Kidney epithelial cell (primary cell): ENCODE measurements at regions not wholly inside any gene's neighbourhood (a gene's known extent, or its start where the extent isn't known, plus 50 kb on each side); places are given as distances from the start of the nearest gene placed in this dataset.
"Not testable (repeated sequence)": the region's sequence is repeated elsewhere in the genome, so short reads cannot be mapped to it uniquely, and the experiment has no call there.

Source experiments
- DNase-seq: peaks from one replicate; pipeline ENCODE4 v3.0.0-alpha.2; 2010; ENCODE audit warnings: low read depth
- H3K27me3 ChIP-seq: 2 replicates; pipeline ENCODE4 v1.6.0; 2011; ENCODE audit warnings: low read length; ENCODE audit not compliant: control insufficient read depth, insufficient read depth
- H3K36me3 ChIP-seq: 2 replicates; pipeline ENCODE4 v1.5.1; 2011; ENCODE audit warnings: low read length; ENCODE audit not compliant: control insufficient read depth, insufficient read depth
- H3K4me3 ChIP-seq: 2 replicates; pipeline ENCODE4 v1.5.1; 2011; ENCODE audit warnings: low read depth, mild to moderate bottlenecking, control low read depth, low read length
- CTCF ChIP-seq: IDR thresholded peaks from 2 replicates; pipeline ENCODE4 v1.5.1; 2011; ENCODE audit warnings: mild to moderate bottlenecking, moderate library complexity, low read length, control low read depth, inconsistent platforms; ENCODE audit not compliant: insufficient read depth, poor library complexity, severe bottlenecking

DNA sequence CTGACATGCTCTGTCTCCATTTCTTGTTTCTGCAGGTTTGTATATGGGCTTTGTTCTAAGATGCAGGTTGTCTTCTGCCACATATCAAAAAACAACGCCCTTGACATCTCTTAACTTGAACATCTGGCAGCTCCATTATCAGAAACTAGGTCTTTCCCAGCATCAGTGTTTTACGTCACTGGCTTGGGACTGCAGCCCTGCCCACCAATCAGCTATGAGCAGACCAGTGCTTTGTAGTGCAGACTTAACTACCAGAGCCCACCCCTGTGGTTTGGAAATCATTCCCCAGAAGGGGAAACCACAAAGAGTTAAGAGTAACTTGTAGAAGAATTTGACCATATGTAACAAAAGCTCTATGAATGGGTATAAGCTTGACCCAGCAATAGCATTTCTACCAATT is 132.4 kb downstream of the SEPTIN14 start:
- Histone ChIP-seq H3K4me3 (no peak overlapping the region), H3K36me3 (no peaks in the 10 kb centered on the region), H3K27me3 (no peaks in the 10 kb centered on the region)
- DNase-seq = no peak
- no peak for TF ChIP-seq CTCF

GRCh38 chr7:55723621-55723941 is 139.0 kb downstream of the SEPTIN14 start:
- no peak for TF ChIP-seq CTCF
- no peak for DNase-seq
- Histone ChIP-seq H3K4me3 (no peak overlapping the region), H3K36me3 (no peaks in the 10 kb centered on the region), H3K27me3 (no peaks in the 10 kb centered on the region)

GRCh38 chr7:55722874-55723620 is 139.5 kb downstream of the SEPTIN14 start:
- H3K27me3 ChIP-seq, DNase-seq, H3K4me3 ChIP-seq, H3K36me3 ChIP-seq: not testable (repeated sequence)

- H3K27me3 ChIP-seq, DNase-seq, H3K36me3 ChIP-seq, H3K4me3 ChIP-seq: not testable (repeated sequence)
These were observed 141.5 kb downstream of the SEPTIN14 start for GRCh38 chr7:55721004-55721403.

- not testable (repeated sequence) for H3K36me3 ChIP-seq, H3K4me3 ChIP-seq, H3K27me3 ChIP-seq, DNase-seq
These were observed 143.1 kb upstream of the VOPP1 start for GRCh38 chr7:55715247-55715867.

- DNase-seq, H3K4me3 ChIP-seq: not testable (repeated sequence)
These were observed 142.1 kb upstream of the VOPP1 start for GRCh38 chr7:55714370-55714769.

DNA sequence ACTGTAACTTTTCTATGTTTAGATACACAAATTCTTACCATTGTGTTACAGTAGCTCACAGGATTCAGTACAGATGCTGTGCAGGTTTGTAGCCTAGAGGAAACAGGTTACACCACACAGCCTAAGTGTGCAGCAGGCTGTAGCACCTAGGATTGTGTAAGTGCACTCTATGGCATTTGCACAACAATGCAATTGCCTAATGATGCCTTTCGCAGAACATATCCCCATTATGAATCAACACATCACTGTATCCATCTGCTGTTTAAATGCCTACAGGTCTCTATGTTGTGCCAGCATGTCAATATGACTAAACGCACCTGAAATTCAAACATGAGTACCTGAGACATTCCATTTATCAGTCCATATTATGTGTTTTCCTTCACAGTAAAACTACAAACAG is 138.0 kb upstream of the VOPP1 start:
- not testable (repeated sequence) for H3K4me3 ChIP-seq, H3K36me3 ChIP-seq, DNase-seq, H3K27me3 ChIP-seq

More at GRCh38 chr7:55714370-55714769, 142.1 kb upstream of the VOPP1 start:
- H3K36me3 ChIP-seq, H3K27me3 ChIP-seq: not testable (repeated sequence)

GRCh38 chr7:55708028-55708427 is 135.7 kb upstream of the VOPP1 start:
- H3K4me3 ChIP-seq, DNase-seq: not testable (repeated sequence)

GRCh38 chr7:55707410-55707809 is 135.1 kb upstream of the VOPP1 start:
- not testable (repeated sequence) for H3K36me3 ChIP-seq, H3K4me3 ChIP-seq, H3K27me3 ChIP-seq, DNase-seq

More at GRCh38 chr7:55708028-55708427, 135.7 kb upstream of the VOPP1 start:
- not testable (repeated sequence) for H3K27me3 ChIP-seq, H3K36me3 ChIP-seq

GRCh38 chr7:55706451-55707195 is 134.3 kb upstream of the VOPP1 start:
- H3K4me3 ChIP-seq, DNase-seq, H3K36me3 ChIP-seq: not testable (repeated sequence)

GRCh38 chr7:55705728-55706450 is 133.6 kb upstream of the VOPP1 start:
- not testable (repeated sequence) for DNase-seq, H3K27me3 ChIP-seq, H3K4me3 ChIP-seq, H3K36me3 ChIP-seq

More at GRCh38 chr7:55706451-55707195, 134.3 kb upstream of the VOPP1 start:
- H3K27me3 ChIP-seq = not testable (repeated sequence)

- H3K27me3 ChIP-seq, H3K36me3 ChIP-seq, H3K4me3 ChIP-seq, DNase-seq: not testable (repeated sequence)
These were observed 130.5 kb upstream of the VOPP1 start for GRCh38 chr7:55702831-55703230.
